ENCODE measurements at regions not wholly inside any gene's neighbourhood (a gene's known extent, or its start where the extent isn't known, plus 50 kb on each side); places are given as distances from the start of the nearest gene placed in this dataset.

- DNase-seq (ENCODE audit: low read depth), result no peak
- no peak overlapping the region for H3K4me3 ChIP-seq (ENCODE audit: low read length)
- no peak for TF ChIP-seq CTCF (conservative IDR thresholded peaks at IDR 0.05; ENCODE audit: low read depth, low read length)
Measured at GRCh38 chr4:108280072-108280471, 111.3 kb upstream of the LEF1 start.

GRCh38 chr4:108276690-108277089, 108.0 kb upstream of the LEF1 start:
- no peak overlapping the region for H3K4me3 ChIP-seq (ENCODE audit: low read length)
- TF ChIP-seq CTCF (conservative IDR thresholded peaks at IDR 0.05; ENCODE audit: low read depth, low read length), result no peak
- no peak for DNase-seq (ENCODE audit: low read depth)

GRCh38 chr4:108272986-108273385, 104.3 kb upstream of the LEF1 start:
- TF ChIP-seq CTCF (conservative IDR thresholded peaks at IDR 0.05; ENCODE audit: low read depth, low read length), result no peak
- no peak for DNase-seq (ENCODE audit: low read depth)

GRCh38 chr4:108272561-108272960, 103.8 kb upstream of the LEF1 start:
- no peak for DNase-seq (ENCODE audit: low read depth)
- no peak overlapping the region for H3K4me3 ChIP-seq (ENCODE audit: low read length)
- TF ChIP-seq CTCF (conservative IDR thresholded peaks at IDR 0.05; ENCODE audit: low read depth, low read length), result no peak

More at GRCh38 chr4:108272986-108273385, 104.3 kb upstream of the LEF1 start:
- no peak overlapping the region for H3K4me3 ChIP-seq (ENCODE audit: low read length)

- H3K4me3 ChIP-seq (ENCODE audit: low read length), result no peak overlapping the region
- no peak for TF ChIP-seq CTCF (conservative IDR thresholded peaks at IDR 0.05; ENCODE audit: low read depth, low read length)
- no peak for DNase-seq (ENCODE audit: low read depth)
Measured at GRCh38 chr4:108272046-108272445, 103.3 kb upstream of the LEF1 start.

- DNase-seq (ENCODE audit: low read depth), result no peak
Measured at GRCh38 chr4:108270466-108271450, 102.0 kb upstream of the LEF1 start.

More at GRCh38 chr4:108270466-108271450, 102.0 kb upstream of the LEF1 start:
- no peak for TF ChIP-seq CTCF (conservative IDR thresholded peaks at IDR 0.05; ENCODE audit: low read depth, low read length)
- no peak overlapping the region for H3K4me3 ChIP-seq (ENCODE audit: low read length)
